ENCODE measurements at regions not wholly inside any gene's neighbourhood (a gene's known extent, or its start where the extent isn't known, plus 50 kb on each side); places are given as distances from the start of the nearest gene placed in this dataset.

- no peaks in the 10 kb centered on the region for H3K4me1 ChIP-seq (ENCODE audit: control insufficient read depth, low read length)
- no peaks in the 10 kb centered on the region for H3K27me3 ChIP-seq (ENCODE audit: control insufficient read depth, low read length)
- H3K27ac ChIP-seq (ENCODE audit: low read depth, low read length), result no peak overlapping the region
- no peak overlapping the region for H3K4me3 ChIP-seq (ENCODE audit: low read length)
- no peak overlapping the region for H3K4me2 ChIP-seq (ENCODE audit: low read length)
- TF ChIP-seq, protein P1, sequence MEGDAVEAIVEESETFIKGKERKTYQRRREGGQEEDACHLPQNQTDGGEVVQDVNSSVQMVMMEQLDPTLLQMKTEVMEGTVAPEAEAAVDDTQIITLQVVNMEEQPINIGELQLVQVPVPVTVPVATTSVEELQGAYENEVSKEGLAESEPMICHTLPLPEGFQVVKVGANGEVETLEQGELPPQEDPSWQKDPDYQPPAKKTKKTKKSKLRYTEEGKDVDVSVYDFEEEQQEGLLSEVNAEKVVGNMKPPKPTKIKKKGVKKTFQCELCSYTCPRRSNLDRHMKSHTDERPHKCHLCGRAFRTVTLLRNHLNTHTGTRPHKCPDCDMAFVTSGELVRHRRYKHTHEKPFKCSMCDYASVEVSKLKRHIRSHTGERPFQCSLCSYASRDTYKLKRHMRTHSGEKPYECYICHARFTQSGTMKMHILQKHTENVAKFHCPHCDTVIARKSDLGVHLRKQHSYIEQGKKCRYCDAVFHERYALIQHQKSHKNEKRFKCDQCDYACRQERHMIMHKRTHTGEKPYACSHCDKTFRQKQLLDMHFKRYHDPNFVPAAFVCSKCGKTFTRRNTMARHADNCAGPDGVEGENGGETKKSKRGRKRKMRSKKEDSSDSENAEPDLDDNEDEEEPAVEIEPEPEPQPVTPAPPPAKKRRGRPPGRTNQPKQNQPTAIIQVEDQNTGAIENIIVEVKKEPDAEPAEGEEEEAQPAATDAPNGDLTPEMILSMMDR (IDR thresholded peaks at IDR 0.05; ENCODE audit: low read depth, low read length, poor library complexity, severe bottlenecking), result no peak
- no peak for TF ChIP-seq EZH2phosphoT487 (IDR thresholded peaks at IDR 0.05; ENCODE audit: borderline replicate concordance, low read length)
- no peaks in the 10 kb centered on the region for H3K9me2 ChIP-seq (replicated peaks; ENCODE audit: control insufficient read depth, low read length)
- 0 out of 2 replicates have a peak, but pooled peaks cover under 1% of the 10 kb centered on the region for H3K36me3 ChIP-seq (ENCODE audit: control insufficient read depth, low read length)
- H3F3A ChIP-seq (ENCODE audit: control insufficient read depth, insufficient read depth), result no peaks in the 10 kb centered on the region
- H3K79me2 ChIP-seq (ENCODE audit: control insufficient read depth, low read length), result no peaks in the 10 kb centered on the region
- peaks cover 5% of the 10 kb centered on the region; the same call in 1 of the 2 replicates for H3K9me3 ChIP-seq (ENCODE audit: control insufficient read depth, insufficient read depth, low read length)
- no peaks in the 10 kb centered on the region for H4K20me1 ChIP-seq (ENCODE audit: control insufficient read depth, insufficient read depth, low read depth, low read length)
These were observed 52.1 kb upstream of the PITX1 start for GRCh38 chr5:135085936-135086725.

DNA sequence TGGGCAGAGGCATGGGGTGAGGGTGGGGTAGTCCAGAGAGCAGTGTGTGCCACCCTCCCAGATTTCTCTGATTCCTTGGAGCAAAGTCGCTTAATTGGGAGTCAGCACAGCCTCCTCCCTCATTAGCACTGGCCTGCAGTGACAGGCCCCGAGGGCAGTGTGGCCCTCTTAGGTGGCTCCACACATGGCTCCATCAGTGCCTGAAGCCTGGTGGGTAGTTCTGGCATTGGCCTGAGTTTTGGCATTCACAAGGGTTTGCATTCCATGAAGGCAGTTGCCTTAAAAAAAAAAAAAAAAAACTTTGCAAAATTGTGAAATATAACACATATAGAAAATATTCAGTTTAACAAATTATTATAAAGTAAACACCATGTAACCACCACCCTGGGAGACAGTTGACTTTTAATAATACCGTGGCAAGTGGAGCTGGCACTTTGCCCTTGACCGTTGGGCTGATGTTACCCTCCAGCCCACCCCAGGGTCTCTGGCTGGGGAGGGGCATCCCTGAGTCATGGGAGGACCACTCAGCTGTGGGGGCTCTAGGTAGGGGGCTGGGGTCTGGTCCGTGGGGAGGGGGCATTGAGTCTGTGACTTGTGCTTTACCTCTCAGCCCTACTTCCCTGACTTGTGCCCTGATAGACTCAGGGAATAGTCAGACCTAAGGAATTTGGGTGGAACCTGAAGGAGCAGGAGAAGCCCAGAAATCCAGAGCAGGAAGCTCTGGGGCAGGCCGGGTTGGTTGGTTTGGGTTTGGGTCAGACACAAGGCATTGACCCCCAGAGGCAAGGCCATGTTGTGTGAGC is 51.3 kb upstream of the PITX1 start:
- H3K4me2 ChIP-seq (ENCODE audit: low read length), result no peak overlapping the region
- no peaks in the 10 kb centered on the region for H3K27me3 ChIP-seq (ENCODE audit: control insufficient read depth, low read length)
- H3K79me2 ChIP-seq (ENCODE audit: control insufficient read depth, low read length), result no peaks in the 10 kb centered on the region
- no peaks in the 10 kb centered on the region for H4K20me1 ChIP-seq (ENCODE audit: control insufficient read depth, insufficient read depth, low read depth, low read length)
- H3K9me3 ChIP-seq (ENCODE audit: control insufficient read depth, insufficient read depth, low read length), result peaks cover 10% of the 10 kb centered on the region; the same call in 1 of the 2 replicates
- no peaks in the 10 kb centered on the region for H3K9me2 ChIP-seq (replicated peaks; ENCODE audit: control insufficient read depth, low read length)
- H3K4me3 ChIP-seq (ENCODE audit: low read length), result no peak overlapping the region
- no peaks in the 10 kb centered on the region for H3K4me1 ChIP-seq (ENCODE audit: control insufficient read depth, low read length)
- peaks cover 5% of the 10 kb centered on the region; the same call in 1 of the 2 replicates for H3K36me3 ChIP-seq (ENCODE audit: control insufficient read depth, low read length)
- no peaks in the 10 kb centered on the region for H3F3A ChIP-seq (ENCODE audit: control insufficient read depth, insufficient read depth)
- no peak for TF ChIP-seq EZH2phosphoT487 (IDR thresholded peaks at IDR 0.05; ENCODE audit: borderline replicate concordance, low read length)
- TF ChIP-seq, protein P1 (IDR thresholded peaks at IDR 0.05; ENCODE audit: low read depth, low read length, poor library complexity, severe bottlenecking), result no peak
- no peak overlapping the region for H3K27ac ChIP-seq (ENCODE audit: low read depth, low read length)
